Right lobe of liver (tissue), 4 donors: ENCODE measurements at regions not wholly inside any gene's neighbourhood (a gene's known extent, or its start where the extent isn't known, plus 50 kb on each side); places are given as distances from the start of the nearest gene placed in this dataset.

Experiments used
- POLR2A ChIP-seq: fragments of 450-650 bp; IDR thresholded peaks from one replicate; pipeline ENCODE4 v1.6.1; 2017; ENCODE audit warnings: antibody characterized with exemption, mild to moderate bottlenecking
- TF ChIP-seq, protein P1 (sequence below), 4 donors: fragments of 200-600 bp in 3 of 4; fragments of 450-650 bp in 1 of 4; IDR thresholded peaks; one replicate each; pipeline versions ENCODE4 v1.5.1 to v1.8.0; 2016 to 2022; ENCODE audit warnings: antibody characterized with exemption in 4 of 4, mild to moderate bottlenecking in 2 of 4
- donor health status: DM: no; HTN: no; CAD: no.
- donor health status: DM: no; HTN: no; CAD: no.
- donor health status: DM: no; HTN: yes; CAD: no.

- TF ChIP-seq, protein P1, sequence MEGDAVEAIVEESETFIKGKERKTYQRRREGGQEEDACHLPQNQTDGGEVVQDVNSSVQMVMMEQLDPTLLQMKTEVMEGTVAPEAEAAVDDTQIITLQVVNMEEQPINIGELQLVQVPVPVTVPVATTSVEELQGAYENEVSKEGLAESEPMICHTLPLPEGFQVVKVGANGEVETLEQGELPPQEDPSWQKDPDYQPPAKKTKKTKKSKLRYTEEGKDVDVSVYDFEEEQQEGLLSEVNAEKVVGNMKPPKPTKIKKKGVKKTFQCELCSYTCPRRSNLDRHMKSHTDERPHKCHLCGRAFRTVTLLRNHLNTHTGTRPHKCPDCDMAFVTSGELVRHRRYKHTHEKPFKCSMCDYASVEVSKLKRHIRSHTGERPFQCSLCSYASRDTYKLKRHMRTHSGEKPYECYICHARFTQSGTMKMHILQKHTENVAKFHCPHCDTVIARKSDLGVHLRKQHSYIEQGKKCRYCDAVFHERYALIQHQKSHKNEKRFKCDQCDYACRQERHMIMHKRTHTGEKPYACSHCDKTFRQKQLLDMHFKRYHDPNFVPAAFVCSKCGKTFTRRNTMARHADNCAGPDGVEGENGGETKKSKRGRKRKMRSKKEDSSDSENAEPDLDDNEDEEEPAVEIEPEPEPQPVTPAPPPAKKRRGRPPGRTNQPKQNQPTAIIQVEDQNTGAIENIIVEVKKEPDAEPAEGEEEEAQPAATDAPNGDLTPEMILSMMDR (IDR thresholded peaks at IDR 0.05): no peak
- TF ChIP-seq POLR2A: no peak
Measured at GRCh38 chr7:12975412-12975811, 288.0 kb downstream of the ARL4A start.
